ENCODE measurements at regions not wholly inside any gene's neighbourhood (a gene's known extent, or its start where the extent isn't known, plus 50 kb on each side); places are given as distances from the start of the nearest gene placed in this dataset.
A peak's percentile ranks its signal among the peaks of the same experiment; 100 is the strongest.
"Not testable (repeated sequence)": the region's sequence is repeated elsewhere in the genome, so short reads cannot be mapped to it uniquely, and the experiment has no call there.

GRCh38 chr10:125553091-125553490, 129.9 kb downstream of the TEX36 start:
- DNase-seq, result no peak

GRCh38 chr10:125551247-125551646, 131.7 kb downstream of the TEX36 start:
- DNase-seq, result no peak

- no peak for DNase-seq
Observed at GRCh38 chr10:125550362-125550761, 132.6 kb downstream of the TEX36 start.

- no peak for DNase-seq
Observed at GRCh38 chr10:125549653-125550052, 133.3 kb downstream of the TEX36 start.

GRCh38 chr10:125548878-125549277, 134.1 kb downstream of the TEX36 start:
- DNase-seq, result peak; percentile 31

GRCh38 chr10:125548356-125548755, 134.6 kb downstream of the TEX36 start:
- DNase-seq, result no peak

- DNase-seq, result no peak
Observed at GRCh38 chr10:125547010-125547650, 135.8 kb downstream of the TEX36 start.

- DNase-seq, result no peak
Observed at GRCh38 chr10:125543796-125544195, 139.2 kb downstream of the TEX36 start.

GRCh38 chr10:125538947-125539731, 143.8 kb downstream of the TEX36 start:
- DNase-seq, result peak; percentile 77

GRCh38 chr10:125536236-125536635, 146.7 kb downstream of the TEX36 start:
- no peak for DNase-seq

GRCh38 chr10:125535559-125535958, 147.4 kb downstream of the TEX36 start:
- no peak for DNase-seq

GRCh38 chr10:125534515-125534914, 148.4 kb downstream of the TEX36 start:
- no peak for DNase-seq

- DNase-seq, result no peak
Observed at GRCh38 chr10:125533866-125534265, 149.1 kb downstream of the TEX36 start.

- no peak for DNase-seq
Observed at GRCh38 chr10:125531465-125531864, 151.5 kb downstream of the TEX36 start.

- DNase-seq, result no peak
Observed at GRCh38 chr10:125523347-125523746, 159.6 kb downstream of the TEX36 start.

- DNase-seq, result no peak
Observed at GRCh38 chr10:125521721-125522680, 161.0 kb downstream of the TEX36 start.

- DNase-seq, result no peak
Observed at GRCh38 chr10:125520968-125521367, 162.0 kb downstream of the TEX36 start.

- DNase-seq, result not testable (repeated sequence)
Observed at GRCh38 chr10:125518397-125518796, 164.6 kb downstream of the TEX36 start.

- no peak for DNase-seq
Observed at GRCh38 chr10:125515571-125515970, 167.4 kb downstream of the TEX36 start.

- DNase-seq, result no peak
Observed at GRCh38 chr10:125514206-125515162, 168.5 kb downstream of the TEX36 start.

- no peak for DNase-seq
Observed at GRCh38 chr10:125513429-125514182, 169.4 kb downstream of the TEX36 start.
